Neural progenitor cell (in vitro differentiated cells): ENCODE measurements at regions not wholly inside any gene's neighbourhood (a gene's known extent, or its start where the extent isn't known, plus 50 kb on each side); places are given as distances from the start of the nearest gene placed in this dataset.

Experiments
- DNase-seq: peaks from one replicate; pipeline ENCODE4 v3.0.0-alpha.2; 2016; ENCODE audit warnings: low spot score
- H2AFZ ChIP-seq: fragments of 200-600 bp; sonication (generic); replicated peaks from 2 replicates; pipeline ENCODE4 v1.6.1; 2016; ENCODE audit warnings: antibody characterized with exemption
- H3F3A ChIP-seq: fragments of 200-600 bp; sonication (generic); 2 replicates; pipeline ENCODE4 v1.6.1; 2016; ENCODE audit warnings: antibody characterized with exemption, low read depth
- H3K27ac ChIP-seq: fragments of 200-600 bp; sonication (generic); 2 replicates; pipeline ENCODE4 v1.5.1; 2016; ENCODE audit warnings: mild to moderate bottlenecking
- H3K27me3 ChIP-seq: fragments of 200-600 bp; sonication (generic); 2 replicates; pipeline ENCODE4 v1.6.1; 2016; ENCODE audit warnings: mild to moderate bottlenecking, moderate library complexity
- H3K36me3 ChIP-seq: fragments of 200-600 bp; sonication (generic); 2 replicates; pipeline ENCODE4 v1.5.1; 2016
- H3K4me1 ChIP-seq: fragments of 200-600 bp; sonication (generic); 2 replicates; pipeline ENCODE4 v1.6.1; 2016; ENCODE audit warnings: mixed run types
- H3K4me2 ChIP-seq: fragments of 200-600 bp; sonication (generic); 2 replicates; pipeline ENCODE4 v1.6.1; 2016
- H3K4me3 ChIP-seq: fragments of 200-600 bp; sonication (generic); 2 replicates; pipeline ENCODE4 v1.5.1; 2016
- H3K79me2 ChIP-seq: fragments of 200-600 bp; sonication (generic); 2 replicates; pipeline ENCODE4 v1.6.1; 2016; ENCODE audit warnings: low read depth
- H3K9ac ChIP-seq: fragments of 200-600 bp; sonication (generic); 2 replicates; pipeline ENCODE4 v1.6.1; 2016
- H3K9me3 ChIP-seq: fragments of 200-600 bp; sonication (generic); 2 replicates; pipeline ENCODE4 v1.5.1; 2016; ENCODE audit warnings: low read depth
- H4K20me1 ChIP-seq: fragments of 200-600 bp; sonication (generic); 2 replicates; pipeline ENCODE4 v1.6.1; 2016; ENCODE audit warnings: low read depth
- H3K27ac Mint-ChIP-seq: 3 replicates; pipeline ENCODE4 v1.8.0; 2021; ENCODE audit warnings: mixed read lengths
- H3K27me3 Mint-ChIP-seq: 2 replicates; pipeline ENCODE4 v1.8.0; 2022; ENCODE audit warnings: low read depth, mild to moderate bottlenecking, inconsistent platforms, moderate library complexity, mixed read lengths; ENCODE audit not compliant: insufficient read depth
- H3K36me3 Mint-ChIP-seq: 3 replicates; pipeline ENCODE4 v1.8.0; 2021; ENCODE audit warnings: mixed read lengths
- H3K4me1 Mint-ChIP-seq: 3 replicates; pipeline ENCODE4 v1.8.0; 2021; ENCODE audit warnings: mixed read lengths
- H3K4me3 Mint-ChIP-seq: 3 replicates; pipeline ENCODE4 v1.8.0; 2021; ENCODE audit warnings: mild to moderate bottlenecking, moderate library complexity, mixed read lengths
- H3K9me3 Mint-ChIP-seq: 3 replicates; pipeline ENCODE4 v1.8.0; 2020; ENCODE audit warnings: mixed read lengths
- CTCF ChIP-seq: fragments of 200-600 bp; sonication (generic); IDR thresholded peaks from 2 replicates; pipeline ENCODE4 v1.5.1; 2017; ENCODE audit warnings: antibody characterized with exemption, mild to moderate bottlenecking
- EZH2 ChIP-seq: fragments of 200-600 bp; sonication (generic); IDR thresholded peaks from 2 replicates; pipeline ENCODE4 v1.6.1; 2017; ENCODE audit warnings: antibody characterized with exemption, mild to moderate bottlenecking, moderate library complexity
- EZH2phosphoT487 ChIP-seq: fragments of 200-600 bp; sonication (generic); IDR thresholded peaks from 2 replicates; pipeline ENCODE4 v1.6.1; 2017; ENCODE audit warnings: antibody characterized with exemption

GRCh38 chr5:107072967-107073366, 597.8 kb downstream of the EFNA5 start:
- H3F3A ChIP-seq = no peaks in the 10 kb centered on the region
- Mint-ChIP-seq H3K36me3 (peaks cover 6% of the 10 kb centered on the region), H3K27ac (no peak overlapping the region), H3K9me3 (peaks cover 22% of the 10 kb centered on the region), H3K4me1 (peaks cover 4% of the 10 kb centered on the region), H3K4me3 (no peak overlapping the region), H3K27me3 (no peaks in the 10 kb centered on the region)
- H3K9ac ChIP-seq = no peak overlapping the region
- no peaks in the 10 kb centered on the region for H3K79me2 ChIP-seq
- no peaks in the 10 kb centered on the region for H3K27me3 ChIP-seq
- no peaks in the 10 kb centered on the region for H3K36me3 ChIP-seq
- no peak overlapping the region for H3K27ac ChIP-seq
- H4K20me1 ChIP-seq = no peaks in the 10 kb centered on the region
- peaks cover 10% of the 10 kb centered on the region for H3K4me1 ChIP-seq
- no peak for DNase-seq
- H3K4me2 ChIP-seq = no peak overlapping the region
- peaks cover 6% of the 10 kb centered on the region for H3K9me3 ChIP-seq
- TF ChIP-seq EZH2 (no peak), CTCF (no peak), EZH2phosphoT487 (no peak)
- H3K4me3 ChIP-seq = no peak overlapping the region
- no peak overlapping the region for H2AFZ ChIP-seq

GRCh38 chr5:107072440-107072839, 598.3 kb downstream of the EFNA5 start:
- TF ChIP-seq EZH2phosphoT487 (no peak), CTCF (no peak), EZH2 (no peak)
- H2AFZ ChIP-seq = no peak overlapping the region
- peaks cover 22% of the 10 kb centered on the region for H3K9me3 Mint-ChIP-seq
- no peak overlapping the region for H3K27ac Mint-ChIP-seq
- H3K36me3 Mint-ChIP-seq = peaks cover 6% of the 10 kb centered on the region
- H3K4me3 ChIP-seq = no peak overlapping the region
- DNase-seq = no peak
- no peaks in the 10 kb centered on the region for H3K36me3 ChIP-seq
- peaks cover 4% of the 10 kb centered on the region for H3F3A ChIP-seq
- no peaks in the 10 kb centered on the region for H3K27me3 Mint-ChIP-seq
- peaks cover 16% of the 10 kb centered on the region for H3K4me1 ChIP-seq
- H3K4me3 Mint-ChIP-seq = no peak overlapping the region
- peaks cover 10% of the 10 kb centered on the region for H3K4me1 Mint-ChIP-seq
- no peaks in the 10 kb centered on the region for H3K79me2 ChIP-seq
- H3K9ac ChIP-seq = no peak overlapping the region
- H3K4me2 ChIP-seq = no peak overlapping the region
- no peaks in the 10 kb centered on the region for H4K20me1 ChIP-seq
- no peak overlapping the region for H3K27ac ChIP-seq
- no peaks in the 10 kb centered on the region for H3K27me3 ChIP-seq
- H3K9me3 ChIP-seq = peaks cover 6% of the 10 kb centered on the region

GRCh38 chr5:107068782-107069181, 602.0 kb downstream of the EFNA5 start:
- Histone ChIP-seq H3K36me3 (no peaks in the 10 kb centered on the region), H3K79me2 (no peaks in the 10 kb centered on the region), H3K4me2 (no peak overlapping the region), H2AFZ (no peak overlapping the region), H3K27ac (no peak overlapping the region), H3K4me3 (no peak overlapping the region), H3K9ac (no peak overlapping the region), H3F3A (peaks cover 7% of the 10 kb centered on the region), H3K4me1 (peaks cover 20% of the 10 kb centered on the region), H3K27me3 (no peaks in the 10 kb centered on the region), H4K20me1 (no peaks in the 10 kb centered on the region), H3K9me3 (peaks cover 6% of the 10 kb centered on the region)
- Mint-ChIP-seq H3K4me1 (peaks cover 14% of the 10 kb centered on the region), H3K27me3 (no peaks in the 10 kb centered on the region), H3K4me3 (no peak overlapping the region), H3K36me3 (peaks cover 6% of the 10 kb centered on the region), H3K9me3 (peaks cover 22% of the 10 kb centered on the region), H3K27ac (no peak overlapping the region)
- no peak for TF ChIP-seq EZH2
- TF ChIP-seq EZH2phosphoT487 = no peak
- no peak for TF ChIP-seq CTCF
- no peak for DNase-seq
